BLaER1 (cell line): ENCODE measurements at regions not wholly inside any gene's neighbourhood (a gene's known extent, or its start where the extent isn't known, plus 50 kb on each side); places are given as distances from the start of the nearest gene placed in this dataset.

Source experiments
- H3K27ac ChIP-seq: shearing (Covaris generic); formaldehyde crosslinking; 2 replicates; pipeline ENCODE4 v1.8.1; 2022
- H3K27me3 ChIP-seq: shearing (Covaris generic); formaldehyde crosslinking; 2 replicates; pipeline ENCODE4 v1.8.1; 2022
- H3K36me3 ChIP-seq: shearing (Covaris generic); formaldehyde crosslinking; 2 replicates; pipeline ENCODE4 v1.8.1; 2022
- H3K4me1 ChIP-seq: shearing (Covaris generic); formaldehyde crosslinking; 2 replicates; pipeline ENCODE4 v1.8.1; 2022
- H3K4me2 ChIP-seq: shearing (Covaris generic); formaldehyde crosslinking; 2 replicates; pipeline ENCODE4 v1.8.1; 2022
- H3K4me3 ChIP-seq: shearing (Covaris generic); formaldehyde crosslinking; 2 replicates; pipeline ENCODE4 v1.8.1; 2022
- H3K9ac ChIP-seq: shearing (Covaris generic); formaldehyde crosslinking; 2 replicates; pipeline ENCODE4 v1.8.1; 2022
- H3K9me3 ChIP-seq: shearing (Covaris generic); formaldehyde crosslinking; 2 replicates; pipeline ENCODE4 v1.8.1; 2022
- H4K20me1 ChIP-seq: shearing (Covaris generic); formaldehyde crosslinking; 2 replicates; pipeline ENCODE4 v1.8.1; 2022
- Cebpa-rat ChIP-seq: shearing (Covaris generic); IDR thresholded peaks from 2 replicates; pipeline ENCODE4 v1.8.1; 2022

GRCh38 chr13:74977498-74977897 lies 504.5 kb downstream of the TBC1D4 start:
- Histone ChIP-seq H3K27ac (no peak overlapping the region), H3K9ac (no peak overlapping the region), H3K9me3 (no peaks in the 10 kb centered on the region), H3K27me3 (no peaks in the 10 kb centered on the region), H3K4me2 (no peak overlapping the region), H3K4me1 (no peaks in the 10 kb centered on the region), H4K20me1 (no peaks in the 10 kb centered on the region), H3K4me3 (no peak overlapping the region), H3K36me3 (no peaks in the 10 kb centered on the region)
- TF ChIP-seq Cebpa-rat, result no peak

DNA sequence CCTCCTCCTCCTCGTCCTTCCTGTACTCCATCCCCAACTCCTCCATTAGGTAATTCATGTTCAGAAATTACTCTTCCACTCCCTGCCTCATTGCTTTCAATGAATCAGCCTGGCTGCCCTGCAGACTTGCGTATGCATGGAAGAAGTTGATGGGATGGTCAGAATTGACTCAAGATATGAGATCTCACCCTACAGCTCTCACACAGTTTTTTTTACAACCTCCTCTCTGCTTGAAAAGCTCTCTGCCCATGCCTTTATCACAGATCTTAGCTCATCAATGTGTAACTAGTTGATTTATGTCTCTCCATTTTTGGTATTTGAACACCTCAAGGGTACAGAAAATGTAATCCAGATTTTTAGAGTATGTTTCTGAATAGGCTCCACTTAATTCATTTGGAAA lies 506.9 kb downstream of the TBC1D4 start:
- H3K4me3 ChIP-seq, result no peak overlapping the region
- H3K36me3 ChIP-seq, result no peaks in the 10 kb centered on the region
- no peaks in the 10 kb centered on the region for H4K20me1 ChIP-seq
- no peak overlapping the region for H3K27ac ChIP-seq
- TF ChIP-seq Cebpa-rat, result no peak
- no peaks in the 10 kb centered on the region for H3K9me3 ChIP-seq
- H3K4me2 ChIP-seq, result no peak overlapping the region
- H3K9ac ChIP-seq, result no peak overlapping the region
- no peaks in the 10 kb centered on the region for H3K27me3 ChIP-seq
- no peaks in the 10 kb centered on the region for H3K4me1 ChIP-seq

- no peak for TF ChIP-seq Cebpa-rat
- no peak overlapping the region for H3K9ac ChIP-seq
- H3K36me3 ChIP-seq, result no peaks in the 10 kb centered on the region
Observed at GRCh38 chr13:74973935-74974879, 507.8 kb downstream of the TBC1D4 start.

DNA sequence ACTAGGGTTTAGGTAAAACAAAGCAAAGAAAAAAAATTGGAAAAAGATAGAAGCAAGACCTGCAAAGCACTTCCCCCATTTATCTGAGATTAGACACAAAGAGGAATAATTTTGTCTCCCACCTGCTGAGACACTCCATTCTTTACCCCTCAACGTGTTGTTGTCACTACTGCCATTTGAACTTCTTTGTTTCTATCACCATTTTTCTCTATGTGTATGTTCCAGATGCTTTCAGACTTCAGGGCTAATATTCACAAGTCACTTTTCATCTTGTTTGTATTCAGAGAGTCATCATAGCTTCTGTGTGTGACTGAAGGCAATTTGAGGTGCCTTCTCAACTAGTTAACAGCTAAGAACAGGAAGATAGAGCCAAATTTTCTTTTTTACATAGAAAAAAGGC lies 512.5 kb downstream of the TBC1D4 start:
- Histone ChIP-seq H3K9me3 (no peaks in the 10 kb centered on the region), H3K4me1 (0 out of 2 replicates have a peak, but pooled peaks cover 6% of the 10 kb centered on the region), H3K36me3 (no peaks in the 10 kb centered on the region), H3K27me3 (no peaks in the 10 kb centered on the region), H4K20me1 (no peaks in the 10 kb centered on the region), H3K27ac (no peak overlapping the region), H3K4me3 (no peak overlapping the region), H3K4me2 (no peak overlapping the region), H3K9ac (no peak overlapping the region)
- TF ChIP-seq Cebpa-rat, result no peak

More at GRCh38 chr13:74973935-74974879, 507.8 kb downstream of the TBC1D4 start:
- H3K4me3 ChIP-seq, result no peak overlapping the region
- no peaks in the 10 kb centered on the region for H4K20me1 ChIP-seq
- H3K27me3 ChIP-seq, result no peaks in the 10 kb centered on the region
- no peak overlapping the region for H3K4me2 ChIP-seq
- H3K27ac ChIP-seq, result no peak overlapping the region
- no peaks in the 10 kb centered on the region for H3K9me3 ChIP-seq
- H3K4me1 ChIP-seq, result no peaks in the 10 kb centered on the region

DNA sequence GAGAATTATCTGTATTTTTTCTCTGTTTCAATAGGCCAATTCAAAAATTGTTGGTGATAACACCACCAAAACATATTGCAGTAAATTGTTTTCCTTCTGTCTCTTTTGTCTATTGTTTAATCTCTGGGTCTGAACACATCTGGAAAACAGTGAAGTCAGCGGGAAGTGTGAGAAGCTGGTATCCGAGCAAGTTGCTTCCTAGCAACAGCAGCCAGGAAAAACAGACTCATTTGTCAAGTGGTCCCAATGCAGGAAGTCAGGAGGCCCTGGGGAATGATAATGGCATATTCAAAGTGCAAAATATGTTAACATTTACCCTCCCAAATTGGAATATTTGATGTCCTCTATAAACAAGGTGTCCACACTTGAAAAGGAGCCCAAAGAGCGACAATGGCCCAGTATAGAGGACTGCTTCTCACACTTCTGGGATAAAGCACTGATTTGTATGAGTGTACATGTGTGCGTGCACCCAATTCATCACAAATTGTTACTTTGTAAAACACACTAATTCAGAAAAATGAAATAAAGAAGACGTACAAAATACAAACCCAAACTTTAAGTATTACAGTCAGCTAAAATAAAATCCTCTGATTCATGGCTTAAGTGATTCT lies 515.0 kb downstream of the TBC1D4 start:
- Histone ChIP-seq H3K4me3 (no peak overlapping the region), H4K20me1 (no peaks in the 10 kb centered on the region), H3K9ac (no peak overlapping the region), H3K27ac (no peak overlapping the region), H3K9me3 (no peaks in the 10 kb centered on the region), H3K4me1 (0 out of 2 replicates have a peak, but pooled peaks cover 6% of the 10 kb centered on the region), H3K27me3 (no peaks in the 10 kb centered on the region), H3K4me2 (peak overlapping the region; percentile 11), H3K36me3 (no peaks in the 10 kb centered on the region)
- no peak for TF ChIP-seq Cebpa-rat

DNA sequence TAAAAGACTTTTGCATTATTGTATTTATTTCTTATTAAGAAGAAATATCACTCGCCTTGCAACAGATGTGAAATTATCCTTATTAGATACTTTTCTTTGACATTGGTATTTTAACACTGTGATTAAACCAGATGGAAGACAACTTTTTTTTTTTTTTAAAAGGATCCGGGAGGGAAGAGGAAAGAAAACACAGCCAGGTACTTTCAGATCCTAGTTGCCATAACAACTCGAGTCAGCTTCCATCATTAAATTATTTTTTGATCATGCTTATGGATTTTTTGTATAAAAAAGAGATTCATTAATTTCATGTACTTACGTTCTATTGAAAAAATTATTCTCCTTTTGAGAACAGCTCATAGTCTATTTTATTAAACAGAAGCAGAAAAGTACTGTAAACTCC lies 515.7 kb downstream of the TBC1D4 start:
- Histone ChIP-seq H4K20me1 (no peaks in the 10 kb centered on the region), H3K9ac (no peak overlapping the region), H3K27me3 (no peaks in the 10 kb centered on the region), H3K27ac (no peak overlapping the region), H3K9me3 (0 out of 2 replicates have a peak, but pooled peaks cover 1% of the 10 kb centered on the region), H3K4me2 (no peak overlapping the region), H3K36me3 (no peaks in the 10 kb centered on the region), H3K4me1 (0 out of 2 replicates have a peak, but pooled peaks cover 6% of the 10 kb centered on the region), H3K4me3 (no peak overlapping the region)
- no peak for TF ChIP-seq Cebpa-rat

DNA sequence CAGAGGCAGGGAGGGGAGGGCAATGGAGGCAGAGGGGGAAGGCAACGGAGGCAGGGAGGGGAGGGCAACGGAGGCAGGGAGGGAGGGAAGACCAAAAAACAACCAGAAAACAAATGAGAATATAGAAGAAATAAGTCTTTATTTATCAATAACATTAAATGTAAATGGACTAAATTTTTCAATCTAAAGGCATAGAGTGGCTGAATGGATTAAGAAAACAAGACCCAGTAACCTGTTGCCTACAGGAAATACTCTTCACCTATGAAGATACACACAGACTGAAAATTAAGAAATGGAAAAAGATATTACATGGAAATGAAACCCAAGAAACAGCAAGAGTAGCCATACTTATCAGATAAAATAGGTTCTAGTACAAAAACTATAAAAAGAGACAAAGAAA lies 536.3 kb downstream of the TBC1D4 start:
- H3K27ac ChIP-seq, result no peak overlapping the region
- H3K4me2 ChIP-seq, result no peak overlapping the region
- no peaks in the 10 kb centered on the region for H4K20me1 ChIP-seq
- H3K9ac ChIP-seq, result no peak overlapping the region
- no peak overlapping the region for H3K4me3 ChIP-seq
- no peak for TF ChIP-seq Cebpa-rat
- H3K27me3 ChIP-seq, result no peaks in the 10 kb centered on the region
- no peaks in the 10 kb centered on the region for H3K4me1 ChIP-seq
- H3K36me3 ChIP-seq, result no peaks in the 10 kb centered on the region
- peaks cover 7% of the 10 kb centered on the region; the same call in 1 of the 2 replicates for H3K9me3 ChIP-seq

GRCh38 chr13:74931698-74932433 lies 550.1 kb downstream of the TBC1D4 start:
- Histone ChIP-seq H3K27me3 (no peaks in the 10 kb centered on the region), H3K36me3 (no peaks in the 10 kb centered on the region), H3K9me3 (peaks cover 29% of the 10 kb centered on the region), H3K4me2 (peak overlapping the region; percentile 57; the same call in 1 of the 2 replicates), H3K27ac (0 out of 2 replicates have a peak overlapping the region, but pooled peaks have one; percentile 51), H3K4me1 (peaks cover 34% of the 10 kb centered on the region), H4K20me1 (no peaks in the 10 kb centered on the region), H3K4me3 (no peak overlapping the region), H3K9ac (no peak overlapping the region; the same call in 1 of the 2 replicates)
- TF ChIP-seq Cebpa-rat, result no peak

- peaks cover 22% of the 10 kb centered on the region for H3K9me3 ChIP-seq
- H3K4me1 ChIP-seq, result peaks cover 34% of the 10 kb centered on the region
- H3K27me3 ChIP-seq, result no peaks in the 10 kb centered on the region
- H3K4me2 ChIP-seq, result peak overlapping the region; percentile 57
- peak overlapping the region; percentile 51; the same call in 1 of the 2 replicates for H3K27ac ChIP-seq
- H3K9ac ChIP-seq, result no peak overlapping the region
- no peaks in the 10 kb centered on the region for H3K36me3 ChIP-seq
- no peaks in the 10 kb centered on the region for H4K20me1 ChIP-seq
- H3K4me3 ChIP-seq, result no peak overlapping the region; the same call in 1 of the 2 replicates
- TF ChIP-seq Cebpa-rat, result no peak
Observed at GRCh38 chr13:74930402-74931165, 551.4 kb downstream of the TBC1D4 start.
